ENCODE measurements at regions not wholly inside any gene's neighbourhood (a gene's known extent, or its start where the extent isn't known, plus 50 kb on each side); places are given as distances from the start of the nearest gene placed in this dataset.

- no peak for TF ChIP-seq BCL11A (IDR thresholded peaks at IDR 0.05; ENCODE audit: low read depth, low read length)
- no peak for TF ChIP-seq HDGF (IDR thresholded peaks at IDR 0.05)
- no peak for TF ChIP-seq TCF7 (IDR thresholded peaks at IDR 0.05; ENCODE audit: borderline replicate concordance)
- no peak for TF ChIP-seq CHD4 (IDR thresholded peaks at IDR 0.05)
- TF ChIP-seq SUZ12 (IDR thresholded peaks at IDR 0.05; ENCODE audit: unreplicated experiment), result no peak
- no peak for TF ChIP-seq RAD21 (IDR thresholded peaks at IDR 0.05; ENCODE audit: insufficient read depth, low read depth, low read length)
These were observed 366.7 kb downstream of the BRINP1 start for GRCh38 chr9:119002491-119002890.

Measured in GM12878 (cell line).